Liver (tissue), 3 donors: ENCODE measurements at regions not wholly inside any gene's neighbourhood (a gene's known extent, or its start where the extent isn't known, plus 50 kb on each side); places are given as distances from the start of the nearest gene placed in this dataset.

Source experiments
- EGR1 ChIP-seq, 2 donors: IDR thresholded peaks; 2 replicates each; pipeline ENCODE4 v1.6.1; 2016 to 2018; ENCODE audit warnings: antibody characterized with exemption in 2 of 2, low read depth in 2 of 2
- GABPA ChIP-seq, 2 donors: IDR thresholded peaks in 1 of 2; conservative IDR thresholded peaks in 1 of 2; 2 replicates each; pipeline ENCODE4 v1.6.1; 2016; ENCODE audit warnings: antibody characterized with exemption in 2 of 2, mild to moderate bottlenecking in 1 of 2, moderate library complexity in 1 of 2
- RAD21 ChIP-seq, 2 donors: IDR thresholded peaks; 2 replicates each; pipeline ENCODE4 v1.6.1; 2016; ENCODE audit warnings: antibody characterized with exemption in 2 of 2, mild to moderate bottlenecking in 2 of 2
- SP1 ChIP-seq: IDR thresholded peaks from 2 replicates; pipeline ENCODE4 v1.6.1; 2018; ENCODE audit warnings: antibody characterized with exemption, mild to moderate bottlenecking
- TAF1 ChIP-seq: conservative IDR thresholded peaks from 2 replicates; pipeline ENCODE4 v1.6.1; 2016; ENCODE audit warnings: antibody characterized with exemption, mild to moderate bottlenecking
- TF ChIP-seq, protein P1 (sequence below): fragments of 150-350 bp; IDR thresholded peaks from 2 replicates; pipeline ENCODE4 v1.5.1; 2017; ENCODE audit warnings: improper control_type of control experiment, low read depth, low read length; ENCODE audit not compliant: missing input control
- TF ChIP-seq, protein P2 (sequence below): IDR thresholded peaks from 2 replicates; pipeline ENCODE4 v1.6.1; 2016; ENCODE audit warnings: antibody characterized with exemption, mild to moderate bottlenecking
- TF ChIP-seq, protein P3 (sequence below): IDR thresholded peaks from 2 replicates; pipeline ENCODE4 v1.6.1; 2016; ENCODE audit warnings: antibody characterized with exemption
- donor health status: healthy.
- donor health status: healthy.

DNA sequence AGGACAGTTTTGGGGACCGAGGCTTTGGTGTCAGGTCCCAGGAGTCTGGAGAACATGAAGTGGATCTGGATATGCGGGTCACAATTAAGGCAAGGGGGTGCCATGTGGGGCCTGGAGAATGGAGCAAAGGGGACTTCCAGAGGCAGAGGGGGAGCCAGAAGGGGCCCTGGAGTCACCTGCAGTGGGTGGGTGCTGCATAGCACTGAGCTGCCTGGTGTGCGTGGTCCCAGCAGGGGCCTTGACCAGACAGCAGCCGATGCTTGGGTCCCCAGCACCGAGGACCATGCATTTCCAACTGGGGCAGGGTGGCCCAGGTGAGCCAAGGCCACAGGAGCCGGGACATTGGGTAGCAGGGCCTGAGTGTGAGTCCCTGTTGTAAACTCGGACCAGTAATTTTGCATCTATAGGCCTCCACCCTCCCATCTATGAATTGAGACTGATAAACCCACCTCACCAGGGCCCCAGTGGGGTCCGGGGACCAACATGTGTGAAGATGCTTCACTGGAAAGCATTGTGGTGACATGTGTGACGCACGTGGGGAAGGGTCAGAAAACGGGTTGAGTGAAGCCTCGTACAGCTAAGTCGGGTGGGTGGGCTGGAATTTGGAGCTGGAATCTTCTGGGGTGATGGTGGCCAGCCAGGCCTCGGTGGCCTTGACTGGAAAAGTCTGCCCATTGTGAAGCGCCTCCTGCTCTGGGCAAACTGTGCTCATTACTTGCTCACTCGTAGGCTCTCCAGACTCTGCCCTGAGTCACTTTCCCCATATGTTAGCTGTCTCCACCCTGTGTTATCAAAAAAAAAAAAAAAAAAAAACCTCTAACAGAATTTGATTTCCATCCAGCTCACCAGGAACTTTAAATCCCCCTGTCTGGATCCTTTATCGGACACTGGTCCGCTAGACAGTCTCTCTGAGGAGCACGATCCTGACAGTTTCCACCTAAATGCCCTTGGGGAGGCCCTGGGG lies 90.5 kb upstream of the ZNF469 start:
- TF ChIP-seq GABPA (IDR thresholded peaks at IDR 0.05 in 1 of 2, conservative IDR thresholded peaks at IDR 0.05 in 1 of 2) (no peak), RAD21 (IDR thresholded peaks at IDR 0.05) (no peak), SP1 (no peak), EGR1 (IDR thresholded peaks at IDR 0.05; ENCODE audit: low read depth in 2 of 2) (no peak), TAF1 (no peak)
- TF ChIP-seq, protein P1, sequence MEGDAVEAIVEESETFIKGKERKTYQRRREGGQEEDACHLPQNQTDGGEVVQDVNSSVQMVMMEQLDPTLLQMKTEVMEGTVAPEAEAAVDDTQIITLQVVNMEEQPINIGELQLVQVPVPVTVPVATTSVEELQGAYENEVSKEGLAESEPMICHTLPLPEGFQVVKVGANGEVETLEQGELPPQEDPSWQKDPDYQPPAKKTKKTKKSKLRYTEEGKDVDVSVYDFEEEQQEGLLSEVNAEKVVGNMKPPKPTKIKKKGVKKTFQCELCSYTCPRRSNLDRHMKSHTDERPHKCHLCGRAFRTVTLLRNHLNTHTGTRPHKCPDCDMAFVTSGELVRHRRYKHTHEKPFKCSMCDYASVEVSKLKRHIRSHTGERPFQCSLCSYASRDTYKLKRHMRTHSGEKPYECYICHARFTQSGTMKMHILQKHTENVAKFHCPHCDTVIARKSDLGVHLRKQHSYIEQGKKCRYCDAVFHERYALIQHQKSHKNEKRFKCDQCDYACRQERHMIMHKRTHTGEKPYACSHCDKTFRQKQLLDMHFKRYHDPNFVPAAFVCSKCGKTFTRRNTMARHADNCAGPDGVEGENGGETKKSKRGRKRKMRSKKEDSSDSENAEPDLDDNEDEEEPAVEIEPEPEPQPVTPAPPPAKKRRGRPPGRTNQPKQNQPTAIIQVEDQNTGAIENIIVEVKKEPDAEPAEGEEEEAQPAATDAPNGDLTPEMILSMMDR, result no peak
- TF ChIP-seq, protein P2, sequence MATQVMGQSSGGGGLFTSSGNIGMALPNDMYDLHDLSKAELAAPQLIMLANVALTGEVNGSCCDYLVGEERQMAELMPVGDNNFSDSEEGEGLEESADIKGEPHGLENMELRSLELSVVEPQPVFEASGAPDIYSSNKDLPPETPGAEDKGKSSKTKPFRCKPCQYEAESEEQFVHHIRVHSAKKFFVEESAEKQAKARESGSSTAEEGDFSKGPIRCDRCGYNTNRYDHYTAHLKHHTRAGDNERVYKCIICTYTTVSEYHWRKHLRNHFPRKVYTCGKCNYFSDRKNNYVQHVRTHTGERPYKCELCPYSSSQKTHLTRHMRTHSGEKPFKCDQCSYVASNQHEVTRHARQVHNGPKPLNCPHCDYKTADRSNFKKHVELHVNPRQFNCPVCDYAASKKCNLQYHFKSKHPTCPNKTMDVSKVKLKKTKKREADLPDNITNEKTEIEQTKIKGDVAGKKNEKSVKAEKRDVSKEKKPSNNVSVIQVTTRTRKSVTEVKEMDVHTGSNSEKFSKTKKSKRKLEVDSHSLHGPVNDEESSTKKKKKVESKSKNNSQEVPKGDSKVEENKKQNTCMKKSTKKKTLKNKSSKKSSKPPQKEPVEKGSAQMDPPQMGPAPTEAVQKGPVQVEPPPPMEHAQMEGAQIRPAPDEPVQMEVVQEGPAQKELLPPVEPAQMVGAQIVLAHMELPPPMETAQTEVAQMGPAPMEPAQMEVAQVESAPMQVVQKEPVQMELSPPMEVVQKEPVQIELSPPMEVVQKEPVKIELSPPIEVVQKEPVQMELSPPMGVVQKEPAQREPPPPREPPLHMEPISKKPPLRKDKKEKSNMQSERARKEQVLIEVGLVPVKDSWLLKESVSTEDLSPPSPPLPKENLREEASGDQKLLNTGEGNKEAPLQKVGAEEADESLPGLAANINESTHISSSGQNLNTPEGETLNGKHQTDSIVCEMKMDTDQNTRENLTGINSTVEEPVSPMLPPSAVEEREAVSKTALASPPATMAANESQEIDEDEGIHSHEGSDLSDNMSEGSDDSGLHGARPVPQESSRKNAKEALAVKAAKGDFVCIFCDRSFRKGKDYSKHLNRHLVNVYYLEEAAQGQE, result no peak
- TF ChIP-seq, protein P3, sequence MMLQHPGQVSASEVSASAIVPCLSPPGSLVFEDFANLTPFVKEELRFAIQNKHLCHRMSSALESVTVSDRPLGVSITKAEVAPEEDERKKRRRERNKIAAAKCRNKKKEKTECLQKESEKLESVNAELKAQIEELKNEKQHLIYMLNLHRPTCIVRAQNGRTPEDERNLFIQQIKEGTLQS, result no peak
